ENCODE measurements at regions not wholly inside any gene's neighbourhood (a gene's known extent, or its start where the extent isn't known, plus 50 kb on each side); places are given as distances from the start of the nearest gene placed in this dataset.

- TF ChIP-seq CCAR2 (optimal IDR thresholded peaks at IDR 0.05; ENCODE audit: low read depth, low read length) (no peak), ZNF605 (CRISPR knock-in tag; IDR thresholded peaks at IDR 0.05) (peak; percentile 63; the same call in 1 of the 2 replicates), TFDP1 (CRISPR knock-in tag; IDR thresholded peaks at IDR 0.05; ENCODE audit: borderline replicate concordance) (no peak; the same call in 1 of the 2 replicates), ZNF362 (CRISPR knock-in tag; IDR thresholded peaks at IDR 0.05; ENCODE audit: borderline replicate concordance) (peak; percentile 58; the same call in 1 of the 2 replicates), HMG20A (CRISPR knock-in tag; IDR thresholded peaks at IDR 0.05; ENCODE audit: borderline replicate concordance) (peak; percentile 91; the same call in 1 of the 2 replicates), SNAPC2 (CRISPR knock-in tag; IDR thresholded peaks at IDR 0.05) (peak; percentile 81; the same call in 1 of the 2 replicates), SSRP1 (CRISPR knock-in tag; IDR thresholded peaks at IDR 0.05) (no peak), ZNF441 (CRISPR knock-in tag; IDR thresholded peaks at IDR 0.05; ENCODE audit: borderline replicate concordance) (0 out of 2 replicates have a peak, but pooled peaks have one; percentile 65), PTBP1 (IDR thresholded peaks at IDR 0.05; ENCODE audit: low read depth, low read length, poor library complexity, severe bottlenecking) (no peak), CAMTA2 (CRISPR knock-in tag; IDR thresholded peaks at IDR 0.05; ENCODE audit: borderline replicate concordance) (no peak), SETDB1 (CRISPR knock-in tag; IDR thresholded peaks at IDR 0.05; ENCODE audit: borderline replicate concordance) (no peak), ATF2 (CRISPR knock-in tag; IDR thresholded peaks at IDR 0.05) (peak; percentile 88), ZNF282 (IDR thresholded peaks at IDR 0.05; ENCODE audit: partially characterized antibody) (no peak), LCORL (IDR thresholded peaks at IDR 0.05) (no peak), LCORL (CRISPR knock-in tag; IDR thresholded peaks at IDR 0.05) (peak; percentile 81; the same call in 1 of the 2 replicates), ZNF124 (CRISPR knock-in tag; IDR thresholded peaks at IDR 0.05) (peak; percentile 74; the same call in 1 of the 2 replicates), BRF2 (CRISPR knock-in tag; IDR thresholded peaks at IDR 0.05) (peak; percentile 63; the same call in 1 of the 2 replicates), THAP7 (CRISPR knock-in tag; IDR thresholded peaks at IDR 0.05) (0 out of 2 replicates have a peak, but pooled peaks have one; percentile 59), RFXANK (CRISPR knock-in tag; IDR thresholded peaks at IDR 0.05) (no peak), MAFF (IDR thresholded peaks at IDR 0.05; ENCODE audit: low read depth, low read length) (peak; percentile 43; the same call in 1 of the 2 replicates), ZFP90 (CRISPR knock-in tag; IDR thresholded peaks at IDR 0.05; ENCODE audit: borderline replicate concordance) (0 out of 2 replicates have a peak, but pooled peaks have one; percentile 48), ONECUT2 (CRISPR knock-in tag; IDR thresholded peaks at IDR 0.05) (peak; percentile 42; the same call in 1 of the 2 replicates), TAF15 (IDR thresholded peaks at IDR 0.05; ENCODE audit: low read depth, low read length, poor library complexity, severe bottlenecking) (no peak), TRIM24 (CRISPR knock-in tag; IDR thresholded peaks at IDR 0.05) (peak; percentile 67; the same call in 1 of the 2 replicates), ZBTB26 (CRISPR knock-in tag; IDR thresholded peaks at IDR 0.05; ENCODE audit: borderline replicate concordance) (peak; percentile 29; the same call in 1 of the 2 replicates)
Observed at GRCh38 chr21:15210235-15210678, 145.5 kb upstream of the NRIP1 start (continued).
